HepG2 (cell line): ENCODE measurements at regions not wholly inside any gene's neighbourhood (a gene's known extent, or its start where the extent isn't known, plus 50 kb on each side); places are given as distances from the start of the nearest gene placed in this dataset.

Experiments
- ATAC-seq: fragments of 200-7000 bp; cut with Tn5 transposase; 3 replicates; pipeline ENCODE4 v1.9.1; 2020; ENCODE audit warnings: mild to moderate bottlenecking, moderate library complexity
- BruUV-seq: library from RNA; stranded (reverse); fragments of 400-500 nt; replicated peaks from 2 replicates; lab custom pipeline; 2021; lab: Mats Ljungman, UMichigan
- CTCF ChIA-PET: fragments of 300-600 bp; formaldehyde crosslinking; extraction: SDS; loops from one replicate; lab custom pipeline; 2021; ENCODE audit warnings: low total read pairs, inconsistent platforms, low intra/inter-chr PET ratio; lab: Yijun Ruan, JAX
- POLR2A ChIA-PET: fragments of 350-600 bp; sonication (Branson Sonifier 250); formaldehyde crosslinking; loops from one replicate; lab custom pipeline; 2020; ENCODE audit warnings: antibody characterized with exemption, inconsistent platforms; lab: Yijun Ruan, JAX
- DNase-seq: peaks from one replicate; pipeline ENCODE4 v3.0.0-alpha.2; 2015; ENCODE audit warnings: low spot score
- FAIRE-seq: peaks from 3 replicates; lab custom pipeline; 2011; peaks lifted over from hg19 to GRCh38; lab: Jason Lieb, UNC
- H2AFZ ChIP-seq: one replicate; pipeline ENCODE4 v1.6.1; 2011; ENCODE audit warnings: low read length, inconsistent platforms
- H3K27ac ChIP-seq: fragments of 300-600 bp; 3 replicates; pipeline ENCODE4 v1.8.0; 2011; ENCODE audit warnings: mixed run types, mild to moderate bottlenecking, mixed read lengths, low read length, inconsistent platforms; ENCODE audit not compliant: insufficient read depth; ENCODE audit errors: extremely low read length
- H3K27me3 ChIP-seq, 2 experiments: fragments of 200-600 bp in 1 of 2; 2 replicates in 1 of 2; 3 replicates in 1 of 2; pipeline versions ENCODE4 v1.6.0 to v1.8.0; 2011; ENCODE audit warnings: low read length in 2 of 2, mild to moderate bottlenecking in 2 of 2, moderate library complexity in 2 of 2, inconsistent platforms in 1 of 2; ENCODE audit not compliant: insufficient read depth in 2 of 2, control insufficient read depth in 1 of 2
- H3K36me3 ChIP-seq, 2 experiments: fragments of 200-600 bp in 1 of 2; replicated peaks in 1 of 2; 2 replicates in 1 of 2; 3 replicates in 1 of 2; pipeline versions ENCODE4 v1.5.1 to v1.8.0; 2011; ENCODE audit warnings: low read length in 2 of 2, inconsistent platforms in 1 of 2; ENCODE audit not compliant: insufficient read depth in 2 of 2, control insufficient read depth in 1 of 2
- H3K4me1 ChIP-seq: 2 replicates; pipeline ENCODE4 v1.5.1; 2012; ENCODE audit warnings: low read length, inconsistent platforms; ENCODE audit not compliant: insufficient read depth
- H3K4me2 ChIP-seq: 2 replicates; pipeline ENCODE4 v1.6.0; 2011; ENCODE audit warnings: low read depth, low read length, inconsistent platforms
- H3K4me3 ChIP-seq, 3 experiments: fragments of 200-600 bp in 1 of 3; sonication (generic), shearing (Covaris generic) in 1 of 3; replicated peaks in 1 of 3; 2 replicates each; pipeline ENCODE4 v1.5.1; 2011 to 2016; ENCODE audit warnings: low read length in 3 of 3, inconsistent platforms in 2 of 3, low read depth in 2 of 3, mild to moderate bottlenecking in 2 of 3, control low read depth in 1 of 3, mixed read lengths in 1 of 3; ENCODE audit not compliant: insufficient read depth in 1 of 3
- H3K79me2 ChIP-seq: one replicate; pipeline ENCODE4 v1.6.1; 2011; ENCODE audit warnings: low read length, inconsistent platforms; ENCODE audit not compliant: insufficient read depth
- H3K9ac ChIP-seq: 2 replicates; pipeline ENCODE4 v1.6.0; 2011; ENCODE audit warnings: mild to moderate bottlenecking, low read depth, low read length, inconsistent platforms; ENCODE audit not compliant: insufficient read depth
- H3K9me3 ChIP-seq: 2 replicates; pipeline ENCODE4 v1.5.1; 2012; ENCODE audit warnings: mild to moderate bottlenecking, low read length
- H4K20me1 ChIP-seq: 2 replicates; pipeline ENCODE4 v1.6.0; 2011; ENCODE audit warnings: inconsistent platforms, mild to moderate bottlenecking, low read length, moderate library complexity; ENCODE audit not compliant: insufficient read depth
- E2F2 ChIP-seq: sonication (generic); formaldehyde crosslinking; IDR thresholded peaks from 2 replicates; pipeline ENCODE4 v1.4.0; 2020; ENCODE audit warnings: missing genetic modification reagents, borderline replicate concordance
- HMG20B ChIP-seq: conservative IDR thresholded peaks from 2 replicates; pipeline ENCODE4 v1.6.1; 2016; ENCODE audit warnings: missing genetic modification reagents, missing compliant biosample characterization
- HMGA1 ChIP-seq: sonication (generic); formaldehyde crosslinking; conservative IDR thresholded peaks from 2 replicates; pipeline ENCODE4 v1.4.0; 2020; ENCODE audit warnings: missing genetic modification reagents
- MIER3 ChIP-seq: IDR thresholded peaks from 2 replicates; pipeline ENCODE4 v1.6.1; 2016; ENCODE audit warnings: missing compliant biosample characterization, borderline replicate concordance
- NBN ChIP-seq: fragments of 450-650 bp; conservative IDR thresholded peaks from 2 replicates; pipeline ENCODE4 v1.6.1; 2017
- NR0B2 ChIP-seq: sonication (generic); formaldehyde crosslinking; IDR thresholded peaks from 2 replicates; pipeline ENCODE4 v1.4.0; 2020; ENCODE audit warnings: mild to moderate bottlenecking, missing genetic modification reagents
- PCBP2 ChIP-seq: fragments of 200-400 bp; formaldehyde crosslinking; optimal IDR thresholded peaks from 2 replicates; pipeline ENCODE3; 2018; ENCODE audit warnings: low read length, low read depth; ENCODE audit not compliant: poor library complexity, severe bottlenecking
- PHB2 ChIP-seq: fragments of 450-650 bp; IDR thresholded peaks from 2 replicates; pipeline ENCODE4 v1.6.1; 2018; ENCODE audit not compliant: partially characterized antibody
- POLR2AphosphoS2 ChIP-seq: IDR thresholded peaks from 2 replicates; pipeline ENCODE4 v1.6.1; 2011; ENCODE audit warnings: low read depth, low read length, improper control_type of control experiment
- RNF219 ChIP-seq: sonication (generic); formaldehyde crosslinking; IDR thresholded peaks from 2 replicates; pipeline ENCODE4 v1.5.0; 2020; ENCODE audit warnings: mild to moderate bottlenecking, missing genetic modification reagents
- RORA ChIP-seq: sonication (generic); formaldehyde crosslinking; IDR thresholded peaks from 2 replicates; pipeline ENCODE4 v1.5.0; 2020; ENCODE audit warnings: mild to moderate bottlenecking, missing genetic modification reagents, moderate library complexity
- TFAP4 ChIP-seq: sonication (generic); IDR thresholded peaks from 2 replicates; pipeline ENCODE4 v1.6.1; 2016; ENCODE audit warnings: low read depth, borderline replicate concordance
- TOPORS ChIP-seq: sonication (generic); formaldehyde crosslinking; IDR thresholded peaks from 2 replicates; pipeline ENCODE4 v1.8.0; 2023; ENCODE audit warnings: mild to moderate bottlenecking, missing genetic modification reagents
- ZNF160 ChIP-seq: sonication (generic); formaldehyde crosslinking; IDR thresholded peaks from 2 replicates; pipeline ENCODE4 v1.8.0; 2022; ENCODE audit warnings: mild to moderate bottlenecking, inconsistent platforms, missing genetic modification reagents
- ZNF234 ChIP-seq: sonication (generic); formaldehyde crosslinking; conservative IDR thresholded peaks from 2 replicates; pipeline ENCODE4 v1.5.1; 2020; ENCODE audit warnings: mild to moderate bottlenecking, missing genetic modification reagents
- ZNF33A ChIP-seq: sonication (generic); formaldehyde crosslinking; IDR thresholded peaks from 2 replicates; pipeline ENCODE4 v1.5.1; 2020; ENCODE audit warnings: missing genetic modification reagents, mild to moderate bottlenecking, moderate library complexity, borderline replicate concordance
- ZNF350 ChIP-seq: sonication (generic); formaldehyde crosslinking; IDR thresholded peaks from 2 replicates; pipeline ENCODE4 v1.4.0; 2020; ENCODE audit warnings: mild to moderate bottlenecking, low read depth, missing genetic modification reagents, borderline replicate concordance
- ZNF382 ChIP-seq: sonication (generic); formaldehyde crosslinking; IDR thresholded peaks from 2 replicates; pipeline ENCODE4 v1.5.0; 2020; ENCODE audit warnings: missing genetic modification reagents, mild to moderate bottlenecking, borderline replicate concordance
- ZNF484 ChIP-seq: sonication (generic); formaldehyde crosslinking; IDR thresholded peaks from 2 replicates; pipeline ENCODE4 v1.5.1; 2020; ENCODE audit warnings: mild to moderate bottlenecking, low read depth, missing genetic modification reagents, borderline replicate concordance
- ZNF749 ChIP-seq: sonication (generic); formaldehyde crosslinking; IDR thresholded peaks from 2 replicates; pipeline ENCODE4 v1.8.0; 2022; ENCODE audit warnings: mild to moderate bottlenecking, missing genetic modification reagents, moderate library complexity, borderline replicate concordance
- in situ Hi-C: cut with HindIII; loops from 2 replicates; pipeline ENCODE4 v1.10.0; 2017; ENCODE audit warnings: low pct_unique_long_range_greater_than_20kb; ENCODE audit not compliant: extremely low pct_ligation_motif_present
- intact Hi-C: fragments of 100-400 bp; cut with micrococcal nuclease; formaldehyde crosslinking; loops from one replicate; pipeline ENCODE4 v1.10.0; 2022; ENCODE audit not compliant: unreplicated experiment

- no peak overlapping the region for H3K4me3 ChIP-seq
- in situ Hi-C loops (no loop called here), intact Hi-C loops (no loop called here)
- CTCF ChIA-PET, result no interaction called here
- no peak overlapping the region for H3K27ac ChIP-seq
- POLR2A ChIA-PET, result no interaction called here
- no peaks in the 10 kb centered on the region for H3K27me3 ChIP-seq
- H2AFZ ChIP-seq, result no peak overlapping the region
- FAIRE-seq, result no peak
- no TSS peak for BruUV-seq
- no peaks in the 10 kb centered on the region for H4K20me1 ChIP-seq
- no peak overlapping the region for H3K4me2 ChIP-seq
- no peak for DNase-seq
- H3K9me3 ChIP-seq, result no peaks in the 10 kb centered on the region
- TF ChIP-seq ZNF350 (CRISPR knock-in tag), result no peak
- TF ChIP-seq POLR2AphosphoS2, result no peak
- TF ChIP-seq NBN, result no peak
- no peak for TF ChIP-seq ZNF160 (CRISPR knock-in tag)
- no peak for TF ChIP-seq MIER3 (CRISPR knock-in tag)
- no peak for TF ChIP-seq ZNF382 (CRISPR knock-in tag)
- no peak for TF ChIP-seq ZNF484 (CRISPR knock-in tag)
- no peak for TF ChIP-seq RNF219
- TF ChIP-seq TOPORS (CRISPR knock-in tag), result no peak
- no peak for TF ChIP-seq E2F2 (CRISPR knock-in tag)
- no peak for TF ChIP-seq TFAP4
- TF ChIP-seq HMGA1 (CRISPR knock-in tag), result no peak
- TF ChIP-seq ZNF749 (CRISPR knock-in tag), result no peak
- TF ChIP-seq PCBP2, result no peak
- TF ChIP-seq RORA (CRISPR knock-in tag), result no peak
- no peak for TF ChIP-seq PHB2
- no peak for TF ChIP-seq ZNF234 (CRISPR knock-in tag)
- no peak for TF ChIP-seq HMG20B (CRISPR knock-in tag)
- TF ChIP-seq NR0B2 (CRISPR knock-in tag), result no peak
- no peak for TF ChIP-seq ZNF33A (CRISPR knock-in tag)
- peaks cover 13% of the 10 kb centered on the region; the same call in 1 of the 2 replicates for H3K4me1 ChIP-seq
- no peaks in the 10 kb centered on the region for H3K79me2 ChIP-seq
- no peaks in the 10 kb centered on the region for H3K36me3 ChIP-seq
- ATAC-seq, result no peak
- H3K9ac ChIP-seq, result no peak overlapping the region
Measured at GRCh38 chr16:49100366-49100765, 181.3 kb downstream of the CBLN1 start.
